ENCODE measurements at regions not wholly inside any gene's neighbourhood (a gene's known extent, or its start where the extent isn't known, plus 50 kb on each side); places are given as distances from the start of the nearest gene placed in this dataset.

- TF ChIP-seq CTCF (IDR thresholded peaks at IDR 0.05): no peak
- no peak for TF ChIP-seq EP300 (IDR thresholded peaks at IDR 0.05)
Measured at GRCh38 chr2:116200086-116200485, 1614.4 kb upstream of the DDX18 start.

Data from tibial nerve (tissue), 4 donors.